ENCODE measurements at regions not wholly inside any gene's neighbourhood (a gene's known extent, or its start where the extent isn't known, plus 50 kb on each side); places are given as distances from the start of the nearest gene placed in this dataset.

GRCh38 chr2:21920721-21921120 lies 797.0 kb downstream of the TDRD15 start:
- no peak for TF ChIP-seq CTCF (IDR thresholded peaks at IDR 0.05)
- no peak for TF ChIP-seq POLR2AphosphoS5 (IDR thresholded peaks at IDR 0.05)
- no peak for TF ChIP-seq POLR2A (IDR thresholded peaks at IDR 0.05)
